Brain microvascular endothelial cell (primary cell): ENCODE measurements at regions not wholly inside any gene's neighbourhood (a gene's known extent, or its start where the extent isn't known, plus 50 kb on each side); places are given as distances from the start of the nearest gene placed in this dataset.
"Not testable (repeated sequence)": the region's sequence is repeated elsewhere in the genome, so short reads cannot be mapped to it uniquely, and the experiment has no call there.

Source experiments
- DNase-seq: peaks from one replicate; pipeline ENCODE4 v3.0.0-alpha.2; 2020
- H3K27ac ChIP-seq: fragments of 250-450 bp; sonication (Bioruptor Pico); 2 replicates; pipeline ENCODE4 v1.5.1; 2020; ENCODE audit warnings: mild to moderate bottlenecking, moderate library complexity
- H3K27me3 ChIP-seq: fragments of 250-450 bp; sonication (Bioruptor Pico); replicated peaks from 2 replicates; pipeline ENCODE4 v1.5.1; 2020; ENCODE audit warnings: mild to moderate bottlenecking
- H3K36me3 ChIP-seq: fragments of 250-450 bp; sonication (Bioruptor Pico); replicated peaks from 2 replicates; pipeline ENCODE4 v1.5.1; 2020; ENCODE audit warnings: mild to moderate bottlenecking
- H3K4me3 ChIP-seq: 2 replicates; pipeline ENCODE4 v1.5.1; 2011; ENCODE audit warnings: low read depth, mild to moderate bottlenecking, control low read depth, low read length, moderate library complexity
- in situ Hi-C: cut with HindIII; loops from 2 replicates; pipeline ENCODE4 v1.10.0; 2017; ENCODE audit warnings: low sequenced_read_pairs, low pct_ligation_motif_present
- TF ChIP-seq, protein P1 (sequence below): IDR thresholded peaks from 2 replicates; pipeline ENCODE4 v1.5.1; 2011; ENCODE audit warnings: low read depth, mild to moderate bottlenecking, moderate library complexity, low read length, control low read depth, inconsistent platforms; ENCODE audit errors: missing control alignments

DNA sequence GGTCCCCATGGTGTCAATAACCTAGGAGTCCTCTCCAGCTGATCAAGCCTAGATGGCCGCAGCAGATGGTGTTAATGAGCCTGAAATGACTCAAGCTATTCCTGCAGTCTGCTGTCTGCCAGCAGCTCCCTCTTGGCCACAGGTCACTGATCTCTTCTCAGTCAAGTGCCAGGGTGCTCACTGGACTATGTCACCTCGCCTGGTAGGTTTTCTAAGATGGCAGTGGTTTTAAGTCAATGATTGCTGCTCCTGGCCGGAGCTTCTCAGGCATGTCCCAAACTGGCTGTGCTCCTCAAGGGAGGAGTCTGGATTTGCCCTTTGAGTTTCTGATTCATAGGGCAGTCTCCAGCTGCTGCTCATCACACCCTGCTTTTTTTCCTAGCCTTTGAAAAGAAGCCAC, 58.6 kb upstream of the SHISA6 start:
- DNase-seq = no peak
- Histone ChIP-seq H3K36me3 (no peaks in the 10 kb centered on the region), H3K27ac (no peak overlapping the region), H3K4me3 (no peak overlapping the region), H3K27me3 (no peaks in the 10 kb centered on the region)
- TF ChIP-seq, protein P1, sequence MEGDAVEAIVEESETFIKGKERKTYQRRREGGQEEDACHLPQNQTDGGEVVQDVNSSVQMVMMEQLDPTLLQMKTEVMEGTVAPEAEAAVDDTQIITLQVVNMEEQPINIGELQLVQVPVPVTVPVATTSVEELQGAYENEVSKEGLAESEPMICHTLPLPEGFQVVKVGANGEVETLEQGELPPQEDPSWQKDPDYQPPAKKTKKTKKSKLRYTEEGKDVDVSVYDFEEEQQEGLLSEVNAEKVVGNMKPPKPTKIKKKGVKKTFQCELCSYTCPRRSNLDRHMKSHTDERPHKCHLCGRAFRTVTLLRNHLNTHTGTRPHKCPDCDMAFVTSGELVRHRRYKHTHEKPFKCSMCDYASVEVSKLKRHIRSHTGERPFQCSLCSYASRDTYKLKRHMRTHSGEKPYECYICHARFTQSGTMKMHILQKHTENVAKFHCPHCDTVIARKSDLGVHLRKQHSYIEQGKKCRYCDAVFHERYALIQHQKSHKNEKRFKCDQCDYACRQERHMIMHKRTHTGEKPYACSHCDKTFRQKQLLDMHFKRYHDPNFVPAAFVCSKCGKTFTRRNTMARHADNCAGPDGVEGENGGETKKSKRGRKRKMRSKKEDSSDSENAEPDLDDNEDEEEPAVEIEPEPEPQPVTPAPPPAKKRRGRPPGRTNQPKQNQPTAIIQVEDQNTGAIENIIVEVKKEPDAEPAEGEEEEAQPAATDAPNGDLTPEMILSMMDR = no peak
- in situ Hi-C loops = no loop called here

DNA sequence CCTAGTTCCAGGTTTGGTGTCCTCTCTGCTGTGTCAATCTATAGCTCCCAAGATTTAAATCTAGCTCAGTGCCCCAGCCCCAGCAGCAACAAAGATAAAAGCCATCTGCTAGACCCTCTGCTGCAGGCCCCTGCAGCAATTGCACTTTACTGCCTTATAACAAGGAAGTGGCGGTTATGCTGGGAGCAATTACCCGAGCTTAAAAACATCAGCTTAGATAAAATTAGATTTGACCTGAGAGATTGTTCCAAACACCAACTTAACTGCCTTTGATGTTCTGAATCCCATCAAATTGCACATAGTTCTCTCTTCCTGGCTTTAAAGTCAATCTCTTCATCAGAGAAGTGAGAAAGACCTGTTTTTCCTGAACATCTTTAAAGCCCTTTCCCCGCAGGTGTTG, 62.4 kb upstream of the SHISA6 start:
- Histone ChIP-seq H3K27ac (no peak overlapping the region), H3K36me3 (no peaks in the 10 kb centered on the region), H3K27me3 (no peaks in the 10 kb centered on the region), H3K4me3 (no peak overlapping the region)
- no peak for DNase-seq
- TF ChIP-seq, protein P1 = no peak
- in situ Hi-C loops = no loop called here

DNA sequence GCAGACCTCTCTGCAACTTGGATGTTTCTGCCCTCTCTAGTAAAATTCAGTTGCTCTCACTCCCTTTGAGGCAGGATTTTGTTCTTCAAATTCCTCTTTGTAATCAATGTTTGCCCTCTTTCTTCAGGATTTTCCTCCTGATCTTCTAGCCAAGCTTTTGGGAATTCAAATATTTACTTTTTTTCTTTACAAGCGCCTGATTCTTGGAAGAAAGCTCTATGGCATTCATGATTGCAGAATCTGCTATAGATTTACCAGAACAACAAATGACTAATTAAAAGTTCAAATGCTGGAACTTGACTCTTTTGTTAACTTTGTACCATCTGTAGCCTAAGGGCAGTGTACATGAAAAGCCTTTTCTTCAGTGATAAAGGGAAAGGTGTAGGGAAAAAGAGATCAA, 63.7 kb upstream of the SHISA6 start:
- in situ Hi-C loops = no loop called here
- DNase-seq = no peak
- H3K27ac ChIP-seq = no peak overlapping the region
- no peak overlapping the region for H3K4me3 ChIP-seq
- no peaks in the 10 kb centered on the region for H3K27me3 ChIP-seq
- TF ChIP-seq, protein P1 = no peak
- no peaks in the 10 kb centered on the region for H3K36me3 ChIP-seq

DNA sequence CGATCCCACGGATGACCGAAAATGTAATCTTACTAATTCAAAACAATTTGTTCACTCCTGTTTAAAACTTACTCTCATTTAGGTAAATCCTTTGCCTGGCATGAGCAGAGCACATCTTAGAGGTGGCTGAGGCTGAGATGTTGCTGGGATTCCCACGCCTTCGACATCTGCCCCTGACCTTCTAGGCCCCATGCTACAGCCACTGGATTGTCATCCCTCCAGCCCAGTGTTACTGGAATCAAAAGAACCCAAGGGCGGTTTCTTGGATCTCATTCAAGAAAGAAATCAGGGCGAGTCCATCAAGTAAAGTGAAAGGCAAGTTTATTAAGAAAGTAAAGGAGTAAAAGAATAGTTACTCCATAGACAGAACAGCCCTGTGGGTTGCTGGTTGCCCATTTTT, 64.5 kb upstream of the SHISA6 start:
- H3K4me3 ChIP-seq = no peak overlapping the region
- H3K27me3 ChIP-seq = no peaks in the 10 kb centered on the region
- no peak for DNase-seq
- TF ChIP-seq, protein P1 = no peak
- in situ Hi-C loops = no loop called here
- no peak overlapping the region for H3K27ac ChIP-seq
- no peaks in the 10 kb centered on the region for H3K36me3 ChIP-seq

DNA sequence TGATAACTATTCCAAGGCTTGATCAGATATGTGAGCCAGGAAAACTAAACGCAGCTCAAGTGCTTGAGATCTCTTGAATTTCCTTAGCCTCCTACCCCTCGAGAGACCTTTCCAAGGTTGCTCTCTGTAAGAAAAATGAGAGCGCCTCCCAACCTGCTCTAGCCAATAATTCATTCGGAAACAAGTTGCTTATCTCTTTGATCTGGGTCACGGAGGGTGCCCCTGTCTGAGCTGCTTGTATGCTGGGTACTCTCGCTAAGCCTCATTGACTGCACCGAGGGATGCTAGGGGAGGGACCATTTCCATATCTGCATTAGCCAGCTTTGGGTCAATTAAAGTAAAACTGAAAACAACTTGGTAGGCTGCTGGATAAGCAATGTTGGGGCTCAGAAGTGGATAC, 70.1 kb upstream of the SHISA6 start:
- TF ChIP-seq, protein P1 = no peak
- in situ Hi-C loops = no loop called here
- H3K4me3 ChIP-seq = no peak overlapping the region
- no peaks in the 10 kb centered on the region for H3K36me3 ChIP-seq
- no peak for DNase-seq
- no peaks in the 10 kb centered on the region for H3K27me3 ChIP-seq
- H3K27ac ChIP-seq = no peak overlapping the region

DNA sequence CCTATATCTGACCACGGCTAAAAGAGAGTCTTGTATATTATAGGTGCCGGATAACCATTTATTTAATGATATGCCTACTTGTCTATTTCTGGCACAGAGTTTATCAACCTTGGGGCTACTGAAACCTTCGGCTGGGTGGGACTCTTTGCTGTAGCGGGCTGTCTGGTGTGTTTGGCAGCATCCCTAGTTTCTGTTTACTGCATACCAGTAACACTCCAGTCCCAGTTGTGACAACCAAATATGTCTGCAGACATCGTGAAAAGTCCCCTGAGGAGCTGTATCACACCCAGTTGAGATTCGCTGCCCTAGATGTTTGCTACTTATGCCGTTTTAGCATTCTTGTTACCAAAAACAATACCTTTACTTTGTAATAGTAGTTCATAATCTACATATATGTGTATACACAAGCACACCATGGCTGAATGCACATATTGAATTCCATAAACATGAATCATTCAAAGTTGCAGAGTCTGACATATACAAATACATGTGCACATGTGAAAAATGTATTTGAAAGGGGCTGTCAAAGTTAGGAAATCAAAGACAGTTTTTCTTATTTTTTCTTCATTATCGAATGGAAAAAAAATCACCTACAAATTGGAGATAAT, 89.1 kb upstream of the SHISA6 start:
- DNase-seq = no peak
- H3K27ac ChIP-seq = no peak overlapping the region
- no peak overlapping the region for H3K4me3 ChIP-seq
- in situ Hi-C loops = no loop called here
- H3K27me3 ChIP-seq = no peaks in the 10 kb centered on the region
- H3K36me3 ChIP-seq = no peaks in the 10 kb centered on the region
- TF ChIP-seq, protein P1 = no peak

DNA sequence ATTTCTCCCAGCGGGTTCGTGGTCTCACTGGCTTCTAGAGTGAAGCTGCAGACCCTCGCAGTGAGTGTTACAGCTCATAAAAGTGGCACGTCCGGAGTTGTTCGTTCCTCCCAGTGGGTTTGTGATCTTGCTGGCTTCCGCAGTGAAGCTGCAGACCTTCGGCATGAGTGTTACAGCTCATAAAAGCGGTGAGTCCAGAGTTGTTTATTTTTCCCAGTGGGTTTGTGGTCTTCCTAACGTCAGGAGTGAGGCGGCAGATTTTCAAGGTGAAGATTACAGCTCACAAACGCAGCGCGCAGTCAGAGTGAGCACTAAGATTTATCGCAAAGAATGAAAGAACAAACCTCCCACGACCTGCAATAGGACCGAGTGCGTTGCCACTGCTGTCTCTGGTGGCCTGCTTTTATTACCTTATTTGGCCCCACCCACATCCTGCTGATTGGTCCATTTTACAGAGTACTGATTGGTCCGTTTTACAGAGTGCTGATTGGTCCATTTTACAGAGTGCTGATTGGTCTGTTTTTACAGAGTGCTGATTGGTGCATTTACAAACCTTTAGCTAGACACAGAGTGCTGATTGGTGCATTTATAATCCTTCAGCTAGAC, 90.0 kb upstream of the SHISA6 start:
- in situ Hi-C loops = not testable (repeated sequence)

More for the DNA sequence above, 90.0 kb upstream of the SHISA6 start:
- not testable (repeated sequence) for DNase-seq, H3K36me3 ChIP-seq, H3K27me3 ChIP-seq, H3K27ac ChIP-seq, H3K4me3 ChIP-seq
